K562 (cell line): ENCODE measurements at regions not wholly inside any gene's neighbourhood (a gene's known extent, or its start where the extent isn't known, plus 50 kb on each side); places are given as distances from the start of the nearest gene placed in this dataset.

Experiments
- BHLHE40 ChIP-seq: IDR thresholded peaks from 2 replicates; pipeline ENCODE4 v1.6.1; 2011; ENCODE audit warnings: low read length, improper control_type of control experiment
- CC2D1A ChIP-seq: fragments of 450-650 bp; IDR thresholded peaks from 2 replicates; pipeline ENCODE4 v1.6.1; 2017; ENCODE audit warnings: mild to moderate bottlenecking
- CTCFL ChIP-seq: IDR thresholded peaks from 2 replicates; pipeline ENCODE4 v1.6.1; 2011; ENCODE audit warnings: borderline replicate concordance, low read depth, mild to moderate bottlenecking, moderate library complexity, low read length; ENCODE audit not compliant: insufficient read depth, poor library complexity, severe bottlenecking
- DEAF1 ChIP-seq: fragments of 450-650 bp; formaldehyde crosslinking; IDR thresholded peaks from 2 replicates; pipeline ENCODE4 v1.4.0; 2020; ENCODE audit warnings: mild to moderate bottlenecking, moderate library complexity
- FOXA3 ChIP-seq, 2 experiments: fragments of 450-650 bp in 1 of 2; sonication (generic) in 1 of 2; formaldehyde crosslinking; IDR thresholded peaks in 1 of 2; conservative IDR thresholded peaks in 1 of 2; 2 replicates each; pipeline versions ENCODE4 v1.4.0 to v1.8.0; 2020 to 2022; ENCODE audit warnings: mild to moderate bottlenecking in 2 of 2, missing genetic modification reagents in 1 of 2
- KLF16 ChIP-seq: IDR thresholded peaks from 2 replicates; pipeline ENCODE4 v1.6.1; 2016; ENCODE audit warnings: antibody characterized with exemption
- MECOM ChIP-seq: fragments of 250-450 bp; sonication (Bioruptor Pico); IDR thresholded peaks from 2 replicates; pipeline ENCODE4 v1.8.0; 2022; ENCODE audit warnings: inconsistent platforms
- MITF ChIP-seq: IDR thresholded peaks from 2 replicates; pipeline ENCODE4 v1.6.1; 2014; ENCODE audit warnings: antibody characterized with exemption
- NR2C1 ChIP-seq, 2 experiments: fragments of 450-650 bp; IDR thresholded peaks; 2 replicates each; pipeline ENCODE4 v1.6.1; 2017; ENCODE audit warnings: mild to moderate bottlenecking in 2 of 2, antibody characterized with exemption in 1 of 2, inconsistent platforms in 1 of 2, missing compliant biosample characterization in 1 of 2, missing genetic modification characterization in 1 of 2
- NR2C2 ChIP-seq, 2 experiments: fragments of 200-800 bp in 1 of 2; sonication (Bioruptor generic) in 1 of 2; sonication (generic) in 1 of 2; formaldehyde crosslinking in 1 of 2; IDR thresholded peaks; 2 replicates each; pipeline versions ENCODE4 v1.6.1 to v1.8.0; 2016 to 2022; ENCODE audit warnings: mild to moderate bottlenecking in 1 of 2, missing compliant biosample characterization in 1 of 2, missing genetic modification characterization in 1 of 2, missing genetic modification reagents in 1 of 2
- U2AF2 ChIP-seq: fragments of 200-400 bp; formaldehyde crosslinking; optimal IDR thresholded peaks from 2 replicates; pipeline ENCODE3; 2017; ENCODE audit warnings: low read depth, mild to moderate bottlenecking, low read length
- USF1 ChIP-seq: sonication (generic); formaldehyde crosslinking; IDR thresholded peaks from 2 replicates; pipeline ENCODE4 v1.9.0; 2022; ENCODE audit warnings: mild to moderate bottlenecking, missing genetic modification reagents
- ZC3H8 ChIP-seq: fragments of 450-650 bp; IDR thresholded peaks from 2 replicates; pipeline ENCODE4 v1.6.1; 2017
- ZNF639 ChIP-seq, 2 experiments: fragments of 200-800 bp in 1 of 2; sonication (Bioruptor generic) in 1 of 2; sonication (generic) in 1 of 2; formaldehyde crosslinking in 1 of 2; IDR thresholded peaks in 1 of 2; conservative IDR thresholded peaks in 1 of 2; 2 replicates each; pipeline versions ENCODE4 v1.5.0 to v1.6.1; 2016 to 2020; ENCODE audit warnings: missing compliant biosample characterization in 1 of 2, missing genetic modification characterization in 1 of 2, missing genetic modification reagents in 1 of 2

- TF ChIP-seq CTCFL (no peak), BHLHE40 (peak; percentile 99), ZNF639 (CRISPR knock-in tag; conservative IDR thresholded peaks at IDR 0.05 in 1 of 2, IDR thresholded peaks at IDR 0.05 in 1 of 2) (peak in 1 of 2 experiments; percentile 81; a peak in 2 of 4 replicates), U2AF2 (no peak), NR2C2 (CRISPR knock-in tag; IDR thresholded peaks at IDR 0.05) (no peak), NR2C2 (tag; IDR thresholded peaks at IDR 0.05) (peak; percentile 91), CC2D1A (peak; percentile 37), USF1 (CRISPR knock-in tag) (peak; percentile 61), DEAF1 (CRISPR knock-in tag) (peak; percentile 76), MITF (peak; percentile 40; the same call in 1 of the 2 replicates), MECOM (no peak; the same call in 1 of the 2 replicates), ZC3H8 (no peak), NR2C1 (IDR thresholded peaks at IDR 0.05) (no peak; the same call in 1 of the 2 replicates), NR2C1 (tag; IDR thresholded peaks at IDR 0.05) (peak; percentile 61), FOXA3 (CRISPR knock-in tag; conservative IDR thresholded peaks at IDR 0.05 in 1 of 2, IDR thresholded peaks at IDR 0.05 in 1 of 2) (no peak), KLF16 (no peak; the same call in 1 of the 2 replicates)
These were observed 157.8 kb upstream of the SLC1A4 start (continued) for GRCh38 chr2:64831134-64831976.
